ENCODE measurements at regions not wholly inside any gene's neighbourhood (a gene's known extent, or its start where the extent isn't known, plus 50 kb on each side); places are given as distances from the start of the nearest gene placed in this dataset.

- TF ChIP-seq POLR2A (IDR thresholded peaks at IDR 0.05; ENCODE audit: low read depth, low read length) (no peak), TAF1 (IDR thresholded peaks at IDR 0.05; ENCODE audit: low read depth, low read length) (no peak), SPI1 (IDR thresholded peaks at IDR 0.05; ENCODE audit: low read depth, low read length) (no peak), POLR2AphosphoS5 (IDR thresholded peaks at IDR 0.05; ENCODE audit: low read depth, low read length) (no peak), PAX5 (IDR thresholded peaks at IDR 0.05; ENCODE audit: insufficient read depth, low read length, severe bottlenecking) (no peak)
Measured at GRCh38 chr15:62625429-62626033, 417.0 kb upstream of the TPM1 start.
